SK-N-SH (cell line): ENCODE measurements at regions not wholly inside any gene's neighbourhood (a gene's known extent, or its start where the extent isn't known, plus 50 kb on each side); places are given as distances from the start of the nearest gene placed in this dataset.

Source experiments
- CTCF ChIP-seq: fragments of 200-600 bp; sonication (generic); IDR thresholded peaks from 2 replicates; pipeline ENCODE4 v1.6.1; 2017; ENCODE audit warnings: antibody characterized with exemption, mild to moderate bottlenecking, moderate library complexity
- EP300 ChIP-seq, 2 experiments: IDR thresholded peaks; 2 replicates each; pipeline versions ENCODE4 v1.4.0 to v1.6.1; 2012; ENCODE audit warnings: borderline replicate concordance in 1 of 2, low read depth in 1 of 2, low read length in 1 of 2
- SIN3A ChIP-seq: IDR thresholded peaks from 2 replicates; pipeline ENCODE4 v1.6.1; 2012; ENCODE audit warnings: low read depth, mild to moderate bottlenecking, low read length, moderate library complexity, borderline replicate concordance

- TF ChIP-seq CTCF (no peak), SIN3A (no peak), EP300 (IDR thresholded peaks at IDR 0.05; ENCODE audit: borderline replicate concordance in 1 of 2, low read depth in 1 of 2, low read length in 1 of 2) (no peak)
Measured at GRCh38 chr12:17357396-17357795, 732.6 kb downstream of the RERGL start.
